Ramos (cell line): ENCODE measurements at regions not wholly inside any gene's neighbourhood (a gene's known extent, or its start where the extent isn't known, plus 50 kb on each side); places are given as distances from the start of the nearest gene placed in this dataset.

Experiments used
- in situ Hi-C: fragments of 300-500 bp; cut with MboI; formaldehyde crosslinking; loops from one replicate; pipeline ENCODE4 v1.14.3; 2022; ENCODE audit warnings: low sequenced_read_pairs; ENCODE audit not compliant: unreplicated experiment

DNA sequence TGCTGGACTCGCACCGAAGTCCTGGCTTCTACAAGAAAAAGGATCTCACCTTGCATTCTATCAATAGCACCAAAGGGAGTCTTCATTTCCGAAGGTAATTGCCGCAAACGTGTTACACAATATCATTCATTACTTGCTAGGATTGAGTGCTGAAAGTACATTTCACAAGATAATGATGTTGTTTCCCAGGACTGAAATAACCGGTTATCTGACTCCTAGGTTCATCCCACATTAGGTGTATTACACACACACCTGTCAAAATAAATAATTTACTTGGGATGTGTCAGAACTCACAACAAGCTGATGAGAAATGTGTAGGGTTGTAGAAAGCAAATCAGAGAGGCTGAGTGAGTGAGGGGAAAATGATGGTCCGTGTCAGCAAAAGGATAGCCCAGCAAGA is 219.4 kb upstream of the RHOBTB1 start:
- in situ Hi-C loops = no loop called here

- in situ Hi-C loops = no loop called here
These were observed 216.3 kb upstream of the RHOBTB1 start for GRCh38 chr10:61160253-61160652.

- in situ Hi-C loops = no loop called here
These were observed 215.3 kb upstream of the RHOBTB1 start for GRCh38 chr10:61159253-61159652.

DNA sequence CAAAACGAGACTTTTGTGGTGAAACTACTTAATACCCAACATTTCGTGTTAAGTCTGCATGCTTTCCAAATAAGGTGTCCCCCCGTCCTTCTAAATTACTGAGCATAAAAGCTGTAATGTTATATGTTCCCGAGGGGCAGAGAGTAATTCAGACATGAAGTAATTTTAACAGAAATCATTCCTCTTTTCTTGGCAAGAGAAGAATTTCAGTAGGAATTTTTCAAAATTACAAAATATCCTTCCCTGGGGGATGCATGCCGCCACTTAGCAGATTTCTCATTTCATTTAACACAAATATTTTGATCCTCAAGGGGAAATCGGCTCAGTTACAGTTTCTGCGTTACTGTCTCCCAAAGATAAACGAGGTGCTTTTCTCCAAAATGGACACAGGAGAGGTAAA is 213.2 kb upstream of the RHOBTB1 start:
- in situ Hi-C loops = no loop called here

DNA sequence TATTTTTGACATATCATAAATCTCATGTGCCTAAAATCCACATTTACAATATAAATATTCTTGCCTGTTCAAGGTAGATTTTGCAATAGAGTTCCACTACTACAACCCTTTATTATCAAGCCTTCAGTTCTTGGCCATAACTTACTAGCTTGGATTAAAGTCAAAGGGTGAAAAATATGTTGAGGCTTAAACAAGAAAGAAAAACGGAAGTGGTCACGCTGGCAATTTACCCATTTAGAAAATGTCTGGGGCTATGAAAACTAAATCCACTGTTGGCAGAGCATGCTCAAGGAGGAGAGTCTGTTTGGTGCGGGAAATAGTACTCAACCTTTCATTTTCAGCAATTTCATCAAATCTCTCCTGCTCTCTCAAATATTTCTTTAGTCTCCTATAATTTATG is 209.8 kb upstream of the RHOBTB1 start:
- in situ Hi-C loops = no loop called here

DNA sequence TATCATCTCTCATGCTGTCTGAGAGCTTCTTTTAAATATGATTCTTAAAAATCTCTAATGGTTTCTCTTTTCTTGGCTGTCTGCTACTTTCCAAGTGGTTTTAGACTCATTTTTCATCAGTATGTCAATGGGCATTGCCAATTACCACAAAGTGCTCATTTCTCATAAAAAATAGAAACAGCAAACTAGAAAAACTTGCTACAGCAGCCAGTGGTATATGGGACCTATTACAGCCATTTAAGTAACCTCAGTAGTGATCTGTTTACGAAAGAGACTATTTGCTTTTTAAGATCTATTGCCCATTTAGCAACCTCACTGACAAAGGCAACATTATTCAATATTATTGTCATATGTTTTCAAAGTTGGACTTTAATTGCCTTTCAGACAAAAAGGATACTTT is 207.1 kb upstream of the RHOBTB1 start:
- in situ Hi-C loops = no loop called here

- in situ Hi-C loops = no loop called here
These were observed 204.5 kb upstream of the RHOBTB1 start for GRCh38 chr10:61148451-61148850.

GRCh38 chr10:61142987-61143386 is 199.0 kb upstream of the RHOBTB1 start:
- in situ Hi-C loops = no loop called here

GRCh38 chr10:61140765-61141392 is 196.9 kb upstream of the RHOBTB1 start:
- in situ Hi-C loops = no loop called here

GRCh38 chr10:61139592-61139953 is 195.6 kb upstream of the RHOBTB1 start:
- in situ Hi-C loops = no loop called here

DNA sequence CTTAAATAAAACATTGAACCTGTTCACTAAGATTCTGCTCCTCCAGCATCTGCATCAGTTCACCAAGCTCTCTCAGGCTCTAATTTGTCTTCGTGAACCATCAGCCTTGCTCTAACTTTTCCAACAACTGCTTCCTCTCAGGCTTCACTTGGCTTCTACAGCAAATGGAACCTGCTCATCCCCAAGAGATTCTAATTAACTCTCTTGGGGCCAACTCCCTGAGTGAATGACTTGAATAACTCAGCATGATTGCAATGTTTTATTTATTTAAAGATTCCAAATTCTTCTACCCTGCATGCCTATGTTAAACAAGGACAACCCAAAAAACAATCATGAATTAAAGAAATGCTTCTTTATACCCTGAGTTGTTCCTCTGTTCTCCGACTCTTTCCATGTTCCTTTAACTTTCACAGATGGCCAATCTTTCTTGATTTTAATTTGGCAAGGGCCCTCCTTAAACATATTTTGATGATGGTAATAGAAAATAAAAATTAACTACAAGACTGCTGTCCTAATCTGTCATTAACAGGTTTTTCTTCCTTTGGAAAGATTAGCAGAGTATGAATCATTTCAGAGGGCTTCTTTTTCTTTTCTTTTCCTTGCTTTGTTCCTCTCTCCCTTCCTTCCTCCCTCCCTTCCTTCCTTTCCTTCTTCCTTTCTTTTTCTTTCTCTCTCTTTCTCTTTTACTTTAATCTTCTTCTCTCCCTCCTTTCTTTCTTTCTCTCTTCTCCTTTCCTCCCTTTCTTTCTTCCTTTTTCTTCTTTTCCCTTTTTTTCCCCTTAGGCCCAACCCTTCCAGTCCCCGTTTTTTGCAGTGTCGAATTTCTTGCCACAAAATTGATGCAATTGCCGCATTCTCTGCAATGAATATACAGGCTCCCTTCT is 195.0 kb upstream of the RHOBTB1 start:
- in situ Hi-C loops = no loop called here

GRCh38 chr10:61136139-61136538 is 192.2 kb upstream of the RHOBTB1 start:
- in situ Hi-C loops = no loop called here

- in situ Hi-C loops = no loop called here
These were observed 191.3 kb upstream of the RHOBTB1 start for GRCh38 chr10:61135276-61135721.

DNA sequence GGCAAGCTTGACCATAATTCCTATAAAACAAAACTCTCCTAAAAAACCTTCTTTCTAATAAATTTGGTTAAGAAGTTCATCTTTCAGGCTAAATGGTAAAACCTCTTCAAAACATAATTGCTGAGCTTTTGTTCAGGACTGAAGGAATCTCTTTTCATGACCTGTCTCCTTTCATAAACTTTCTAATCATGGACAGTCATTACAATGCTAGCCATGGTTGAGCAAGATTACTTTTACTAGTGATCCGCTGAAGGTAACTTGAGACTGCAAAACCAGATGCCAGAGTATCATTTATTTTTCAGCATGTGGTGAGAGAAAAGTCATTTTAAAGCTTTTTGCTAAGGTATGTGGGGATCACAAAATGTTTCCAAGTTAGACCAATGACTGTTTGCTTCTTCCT is 186.4 kb upstream of the RHOBTB1 start:
- in situ Hi-C loops = no loop called here

DNA sequence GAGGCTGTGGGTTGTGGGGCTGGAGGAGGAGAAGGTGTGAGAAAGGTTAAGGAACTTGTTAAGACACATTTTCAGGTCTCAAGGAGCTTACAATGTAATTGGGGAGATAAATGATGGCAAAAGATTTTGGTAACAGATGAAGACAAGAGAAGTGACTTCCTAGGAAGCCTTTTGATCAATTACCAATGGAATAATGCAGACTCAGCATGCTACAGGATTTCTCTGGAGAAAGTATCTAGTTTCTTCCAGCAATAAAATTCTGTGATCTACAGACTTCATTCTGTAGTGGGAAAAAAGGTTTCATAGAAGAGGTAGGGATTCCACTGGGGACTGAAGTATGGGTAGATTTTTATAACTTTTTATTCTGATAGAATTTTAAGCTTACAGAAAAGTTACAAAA is 184.2 kb upstream of the RHOBTB1 start:
- in situ Hi-C loops = no loop called here

DNA sequence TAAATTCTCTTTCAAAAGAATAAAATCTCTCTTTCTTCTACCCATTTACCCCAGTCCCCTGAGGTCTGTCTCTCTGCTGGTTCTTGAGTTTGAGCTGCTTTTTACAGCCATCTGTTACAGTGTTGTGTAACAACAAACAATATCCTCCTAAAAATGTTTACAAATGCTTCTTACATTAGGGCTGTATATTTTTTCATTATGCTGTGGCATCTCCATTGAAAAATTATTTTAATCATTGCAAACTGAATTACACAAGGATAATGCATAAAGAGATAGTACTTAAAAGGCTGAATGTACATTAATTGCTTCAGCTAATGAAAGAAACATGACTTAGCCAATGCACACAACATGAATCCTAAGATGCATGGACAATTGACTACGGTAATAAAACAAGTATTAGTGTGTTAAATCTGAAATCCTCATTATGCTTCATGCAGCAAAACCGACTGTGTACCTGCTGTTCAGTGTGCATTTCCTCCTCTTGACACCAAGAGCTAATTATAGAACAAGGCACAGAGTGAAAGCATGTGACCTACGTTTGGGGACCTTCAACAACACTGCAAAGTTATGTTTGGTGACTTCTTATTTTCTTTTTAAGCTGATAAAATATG is 181.7 kb upstream of the RHOBTB1 start:
- in situ Hi-C loops = no loop called here

DNA sequence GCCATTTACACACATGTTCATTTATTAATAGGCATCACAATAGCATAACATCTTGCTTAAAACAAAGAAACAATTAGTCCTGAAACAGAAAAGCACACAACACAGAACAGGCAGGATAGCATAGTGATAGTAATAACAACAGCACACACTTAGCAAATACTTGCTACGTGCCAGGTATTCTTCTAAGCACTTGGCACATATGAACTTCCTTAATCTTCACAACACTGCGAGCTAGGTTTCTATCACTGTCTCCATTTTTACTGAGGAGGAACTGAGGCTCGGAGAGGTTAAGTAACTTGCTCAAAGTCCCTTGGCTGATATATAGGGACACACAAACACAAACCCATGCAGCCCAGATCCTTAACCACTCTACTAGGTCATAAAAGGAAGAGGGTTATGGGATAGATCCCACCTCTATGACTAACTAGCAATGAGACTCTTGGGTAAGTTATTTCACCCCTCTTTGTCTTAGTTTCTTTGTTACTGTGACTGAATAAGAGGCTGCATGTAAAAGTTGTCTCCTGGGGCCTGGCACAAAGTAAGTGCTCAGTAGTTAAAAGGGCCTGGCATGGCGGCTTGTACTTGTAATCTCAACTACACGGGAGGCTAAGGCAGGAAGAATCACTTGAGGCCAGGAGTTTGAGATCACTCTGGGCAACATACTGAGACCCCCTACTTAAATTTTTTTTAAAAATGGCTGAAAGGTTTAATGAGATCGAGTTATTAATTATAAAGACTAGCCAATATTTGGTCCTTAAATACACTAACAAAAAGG is 181.0 kb upstream of the RHOBTB1 start:
- in situ Hi-C loops = no loop called here

GRCh38 chr10:61120805-61121204 is 176.8 kb upstream of the RHOBTB1 start:
- in situ Hi-C loops = no loop called here

- in situ Hi-C loops = no loop called here
These were observed 175.6 kb upstream of the RHOBTB1 start for GRCh38 chr10:61119573-61119972.

DNA sequence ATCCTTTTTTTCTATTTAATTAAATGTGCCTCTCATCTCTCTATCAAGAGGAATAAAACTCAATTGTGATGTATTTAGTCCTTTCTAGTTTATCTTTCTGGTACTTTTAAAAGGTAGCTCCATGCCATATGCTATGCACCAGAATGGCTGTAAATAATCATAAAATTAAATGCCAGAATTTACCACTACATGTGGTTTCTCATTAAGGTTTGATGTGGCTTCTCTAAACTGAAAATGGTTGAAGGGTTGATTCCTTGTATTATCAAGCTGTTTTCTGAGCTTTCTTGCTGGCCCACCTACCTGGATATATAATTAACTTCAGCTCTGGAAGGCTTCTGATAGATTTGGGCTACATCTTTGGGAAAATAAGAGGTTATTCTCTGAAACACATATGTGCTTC is 171.9 kb upstream of the RHOBTB1 start:
- in situ Hi-C loops = no loop called here

DNA sequence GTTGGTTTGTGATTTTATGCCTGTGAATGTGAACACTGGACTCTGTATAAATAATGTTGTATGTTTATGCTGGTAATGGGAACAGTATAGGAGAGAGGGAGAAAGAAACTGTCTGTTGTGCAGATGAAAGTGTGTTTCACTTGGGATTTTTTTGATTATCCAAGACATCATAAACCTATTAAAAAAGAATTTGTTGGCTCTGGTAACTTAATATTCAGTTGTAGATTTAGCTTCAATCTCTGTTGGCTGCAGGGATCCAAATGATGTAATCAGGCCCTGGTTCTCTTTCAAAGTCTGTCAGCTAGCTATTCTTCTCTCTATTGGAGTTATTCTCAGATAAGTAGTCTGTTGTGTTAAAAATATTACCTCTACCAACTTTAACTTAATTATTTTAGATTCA is 168.8 kb upstream of the RHOBTB1 start:
- in situ Hi-C loops = no loop called here
